RWPE1 (cell line): ENCODE measurements at regions not wholly inside any gene's neighbourhood (a gene's known extent, or its start where the extent isn't known, plus 50 kb on each side); places are given as distances from the start of the nearest gene placed in this dataset.
"Not testable (repeated sequence)": the region's sequence is repeated elsewhere in the genome, so short reads cannot be mapped to it uniquely, and the experiment has no call there.

Source experiments
- CTCF ChIA-PET: fragments of 350-600 bp; sonication (Branson Sonifier 250); formaldehyde crosslinking; extraction: SDS; loops from one replicate; lab custom pipeline; 2021; lab: Yijun Ruan, JAX
- POLR2A ChIA-PET: fragments of 400-600 bp; formaldehyde crosslinking; extraction: SDS; loops from one replicate; lab custom pipeline; 2020; ENCODE audit warnings: antibody characterized with exemption; ENCODE audit not compliant: low non-redundant PET; lab: Yijun Ruan, JAX
- DNase-seq: peaks from one replicate; pipeline ENCODE4 v3.0.0; 2012; ENCODE audit warnings: low spot score
- H3K27ac ChIP-seq: fragments of 450-650 bp; 2 replicates; pipeline ENCODE4 v1.5.1; 2017
- TF ChIP-seq, protein P1 (sequence below): fragments of 450-650 bp; conservative IDR thresholded peaks from 2 replicates; pipeline ENCODE4 v1.5.1; 2017; ENCODE audit warnings: low read depth, mild to moderate bottlenecking

DNA sequence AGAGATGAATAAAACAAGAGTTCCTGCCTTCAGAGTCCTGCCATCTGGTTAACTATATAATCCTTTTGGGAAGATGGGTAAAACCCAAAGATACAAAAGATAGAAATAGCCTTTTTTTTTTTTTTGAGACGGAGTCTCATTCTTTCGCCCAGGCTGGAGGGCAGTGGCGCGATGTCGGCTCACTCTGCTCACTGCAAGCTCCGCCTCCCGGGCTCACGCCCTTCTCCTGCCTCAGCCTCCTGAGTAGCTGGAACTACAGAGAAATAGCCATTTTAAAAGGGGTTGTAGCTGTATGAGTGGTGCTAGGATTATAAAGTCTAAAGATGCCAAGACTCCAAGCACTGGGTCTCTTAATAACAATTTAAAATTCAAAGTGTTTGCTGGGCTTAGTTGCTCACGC is 97.2 kb downstream of the KDR start:
- DNase-seq: no peak
- TF ChIP-seq, protein P1, sequence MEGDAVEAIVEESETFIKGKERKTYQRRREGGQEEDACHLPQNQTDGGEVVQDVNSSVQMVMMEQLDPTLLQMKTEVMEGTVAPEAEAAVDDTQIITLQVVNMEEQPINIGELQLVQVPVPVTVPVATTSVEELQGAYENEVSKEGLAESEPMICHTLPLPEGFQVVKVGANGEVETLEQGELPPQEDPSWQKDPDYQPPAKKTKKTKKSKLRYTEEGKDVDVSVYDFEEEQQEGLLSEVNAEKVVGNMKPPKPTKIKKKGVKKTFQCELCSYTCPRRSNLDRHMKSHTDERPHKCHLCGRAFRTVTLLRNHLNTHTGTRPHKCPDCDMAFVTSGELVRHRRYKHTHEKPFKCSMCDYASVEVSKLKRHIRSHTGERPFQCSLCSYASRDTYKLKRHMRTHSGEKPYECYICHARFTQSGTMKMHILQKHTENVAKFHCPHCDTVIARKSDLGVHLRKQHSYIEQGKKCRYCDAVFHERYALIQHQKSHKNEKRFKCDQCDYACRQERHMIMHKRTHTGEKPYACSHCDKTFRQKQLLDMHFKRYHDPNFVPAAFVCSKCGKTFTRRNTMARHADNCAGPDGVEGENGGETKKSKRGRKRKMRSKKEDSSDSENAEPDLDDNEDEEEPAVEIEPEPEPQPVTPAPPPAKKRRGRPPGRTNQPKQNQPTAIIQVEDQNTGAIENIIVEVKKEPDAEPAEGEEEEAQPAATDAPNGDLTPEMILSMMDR: no peak
- ChIA-PET POLR2A (no interaction called here), CTCF (interaction anchor here (0.7 to 1.0 kb wide), 2 partner anchors 8 to 57 kb away, joined by 4 to 5 read pairs; no protein-coding TSS in a partner anchor)
- no peak overlapping the region for H3K27ac ChIP-seq

GRCh38 chr4:55027596-55027995 is 97.8 kb downstream of the KDR start:
- TF ChIP-seq, protein P1: no peak
- H3K27ac ChIP-seq: no peak overlapping the region
- ChIA-PET POLR2A (no interaction called here), CTCF (no interaction called here)
- no peak for DNase-seq

DNA sequence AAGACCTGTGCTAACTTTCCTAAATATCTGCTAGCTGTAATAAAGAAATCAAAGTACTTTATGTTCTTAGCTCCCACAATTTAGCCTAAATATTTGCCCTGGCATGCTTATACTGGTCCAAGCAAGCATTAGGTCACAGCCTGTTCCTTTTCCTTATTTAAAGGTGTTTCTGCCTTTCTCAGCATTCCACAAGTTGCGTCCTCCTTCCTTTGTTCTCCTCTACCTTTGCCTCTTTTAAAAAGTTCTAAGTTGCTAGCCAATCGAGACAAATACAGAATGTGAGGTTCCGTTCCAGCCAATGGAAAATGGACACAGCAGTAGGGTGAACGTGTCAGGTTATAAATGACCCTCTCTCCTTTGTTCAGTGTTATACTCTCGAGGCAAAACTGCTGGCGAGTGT is 99.9 kb downstream of the KDR start:
- POLR2A ChIA-PET, DNase-seq, CTCF ChIA-PET, H3K27ac ChIP-seq: not testable (repeated sequence)

DNA sequence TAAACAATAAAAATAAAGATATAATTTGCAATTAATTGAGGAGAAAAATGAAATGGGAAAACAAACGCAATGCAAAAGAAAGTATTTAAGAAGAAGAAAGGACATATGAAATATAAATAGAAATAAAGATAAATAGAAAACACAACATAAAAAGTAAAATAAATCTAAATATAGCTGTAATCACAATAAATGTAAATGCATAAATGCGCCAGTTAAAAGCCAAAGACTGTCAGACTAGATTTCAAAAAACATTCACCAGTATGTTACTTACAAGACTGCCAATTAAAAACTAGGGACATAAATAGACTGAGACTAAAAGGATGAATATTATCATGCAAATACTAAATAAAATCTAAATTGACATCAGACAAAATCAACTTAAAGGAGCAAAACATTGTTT is 102.4 kb downstream of the KDR start:
- TF ChIP-seq, protein P1: no peak
- no peak overlapping the region for H3K27ac ChIP-seq
- ChIA-PET POLR2A (no interaction called here), CTCF (no interaction called here)
- no peak for DNase-seq

DNA sequence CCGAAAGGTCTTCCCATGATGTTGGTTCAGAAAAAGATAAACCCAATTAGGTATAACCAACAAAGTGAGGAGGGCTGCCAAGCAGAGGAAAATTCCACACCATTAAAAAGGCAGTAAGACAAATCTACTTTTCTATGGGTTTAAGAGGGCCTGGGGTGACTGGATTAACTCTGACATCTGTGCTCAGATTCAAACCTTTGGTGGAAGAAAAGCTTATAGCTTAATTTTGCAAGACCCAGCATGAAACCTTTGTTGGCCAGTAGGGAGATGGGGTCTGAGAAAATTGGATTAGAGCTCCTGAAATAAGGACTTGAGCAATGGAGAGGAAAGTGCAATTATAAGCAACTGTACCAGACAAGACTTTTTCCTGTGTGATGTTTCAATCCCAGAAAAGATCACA is 104.2 kb downstream of the KDR start:
- CTCF ChIA-PET: no interaction called here
- DNase-seq: no peak
- no peak overlapping the region for H3K27ac ChIP-seq
- POLR2A ChIA-PET: no interaction called here
- TF ChIP-seq, protein P1: no peak

GRCh38 chr4:55020131-55020530 is 105.3 kb downstream of the KDR start:
- ChIA-PET CTCF (interaction anchor here (0.6 kb wide), 1 partner anchor 8 kb away, joined by 5 read pairs; no protein-coding TSS in a partner anchor), POLR2A (no interaction called here)
- DNase-seq: no peak

GRCh38 chr4:55018978-55019377 is 106.4 kb downstream of the KDR start:
- H3K27ac ChIP-seq: no peak overlapping the region
- TF ChIP-seq, protein P1: no peak
- POLR2A ChIA-PET: no interaction called here
- DNase-seq: no peak
- CTCF ChIA-PET: no interaction called here

More at GRCh38 chr4:55020131-55020530, 105.3 kb downstream of the KDR start:
- TF ChIP-seq, protein P1: no peak
- no peak overlapping the region for H3K27ac ChIP-seq
